Stimulated activated naive B cell treated with anti-CD40 and anti-IgM and Interleukin-4, amounts not matched to agents 10 μg/mL and 1 μg/mL and 100 μg/mL, for 72 hours (primary cell): ENCODE measurements at regions not wholly inside any gene's neighbourhood (a gene's known extent, or its start where the extent isn't known, plus 50 kb on each side); places are given as distances from the start of the nearest gene placed in this dataset.

Source experiments
- ATAC-seq, 2 donors: fragments of 150-1000 bp; cut with Tn5 transposase; replicated peaks; 2 replicates each; pipeline ENCODE4 v1.10.0; 2021; ENCODE audit warnings: moderate library complexity in 1 of 2
- DNase-seq: peaks from one replicate; pipeline ENCODE4 v3.0.0; 2021
- H3K27ac Mint-ChIP-seq: one replicate; pipeline ENCODE4 v1.8.0; 2022; ENCODE audit warnings: mild to moderate bottlenecking, mixed read lengths
- H3K27me3 Mint-ChIP-seq, 2 donors: one replicate each; pipeline ENCODE4 v1.8.0; 2022; ENCODE audit warnings: mixed read lengths in 2 of 2
- H3K36me3 Mint-ChIP-seq, 2 donors: one replicate each; pipeline ENCODE4 v1.8.0; 2022; ENCODE audit warnings: mixed read lengths in 2 of 2, mild to moderate bottlenecking in 1 of 2
- H3K4me1 Mint-ChIP-seq, 2 donors: one replicate each; pipeline ENCODE4 v1.8.0; 2022; ENCODE audit warnings: mixed read lengths in 2 of 2, mild to moderate bottlenecking in 1 of 2
- H3K4me3 Mint-ChIP-seq, 2 donors: one replicate each; pipeline ENCODE4 v1.8.0; 2022; ENCODE audit warnings: mild to moderate bottlenecking in 2 of 2, mixed read lengths in 2 of 2, moderate library complexity in 1 of 2
- H3K9me3 Mint-ChIP-seq, 2 donors: one replicate each; pipeline ENCODE4 v1.8.0; 2022; ENCODE audit warnings: mixed read lengths in 2 of 2, mild to moderate bottlenecking in 1 of 2

GRCh38 chr12:42794806-42795205, 205.3 kb upstream of the PRICKLE1 start:
- Mint-ChIP-seq H3K4me3 (no peak overlapping the region), H3K27ac (no peak overlapping the region), H3K27me3 (no peaks in the 10 kb centered on the region), H3K36me3 (no peaks in the 10 kb centered on the region), H3K4me1 (no peaks in the 10 kb centered on the region), H3K9me3 (no peaks in the 10 kb centered on the region)
- no peak for DNase-seq
- no peak for ATAC-seq

GRCh38 chr12:42793166-42793565, 203.6 kb upstream of the PRICKLE1 start:
- no peak overlapping the region for H3K4me3 Mint-ChIP-seq
- H3K27me3 Mint-ChIP-seq: no peaks in the 10 kb centered on the region
- no peaks in the 10 kb centered on the region for H3K36me3 Mint-ChIP-seq
- DNase-seq (no peak), ATAC-seq (no peak)
- H3K27ac Mint-ChIP-seq: no peak overlapping the region
- H3K9me3 Mint-ChIP-seq: no peaks in the 10 kb centered on the region
- no peaks in the 10 kb centered on the region for H3K4me1 Mint-ChIP-seq

- H3K4me1 Mint-ChIP-seq: no peaks in the 10 kb centered on the region
- H3K9me3 Mint-ChIP-seq: no peaks in the 10 kb centered on the region
- ATAC-seq (no peak), DNase-seq (no peak)
- no peaks in the 10 kb centered on the region for H3K36me3 Mint-ChIP-seq
- no peak overlapping the region for H3K27ac Mint-ChIP-seq
- peaks cover 0 to 1% of the 10 kb centered on the region in 2 donors for H3K27me3 Mint-ChIP-seq
- H3K4me3 Mint-ChIP-seq: no peak overlapping the region
These were observed 202.7 kb upstream of the PRICKLE1 start for GRCh38 chr12:42792265-42792664.

- Mint-ChIP-seq H3K9me3 (no peaks in the 10 kb centered on the region), H3K27ac (no peak overlapping the region), H3K27me3 (peaks cover 0 to 4% of the 10 kb centered on the region in 2 donors), H3K4me1 (no peaks in the 10 kb centered on the region), H3K36me3 (no peaks in the 10 kb centered on the region), H3K4me3 (no peak overlapping the region)
- ATAC-seq: no peak
- DNase-seq: no peak
These were observed 201.9 kb upstream of the PRICKLE1 start for GRCh38 chr12:42791399-42791798.

- no peaks in the 10 kb centered on the region for H3K36me3 Mint-ChIP-seq
These were observed 201.2 kb upstream of the PRICKLE1 start for GRCh38 chr12:42790761-42791151.

GRCh38 chr12:42789808-42790760, 200.5 kb upstream of the PRICKLE1 start:
- Mint-ChIP-seq H3K27ac (no peak overlapping the region), H3K4me1 (no peaks in the 10 kb centered on the region), H3K4me3 (no peak overlapping the region)

More at GRCh38 chr12:42790761-42791151, 201.2 kb upstream of the PRICKLE1 start:
- Mint-ChIP-seq H3K4me3 (no peak overlapping the region), H3K27ac (no peak overlapping the region), H3K9me3 (no peaks in the 10 kb centered on the region), H3K27me3 (peaks cover 0 to 4% of the 10 kb centered on the region in 2 donors), H3K4me1 (no peaks in the 10 kb centered on the region)
- DNase-seq (no peak), ATAC-seq (no peak)

GRCh38 chr12:42786400-42787148, 197.0 kb upstream of the PRICKLE1 start:
- Mint-ChIP-seq H3K9me3 (no peaks in the 10 kb centered on the region), H3K4me1 (no peaks in the 10 kb centered on the region)
- DNase-seq: no peak

More at GRCh38 chr12:42789808-42790760, 200.5 kb upstream of the PRICKLE1 start:
- no peak for DNase-seq
- Mint-ChIP-seq H3K27me3 (peaks cover 0 to 4% of the 10 kb centered on the region in 2 donors), H3K36me3 (no peaks in the 10 kb centered on the region), H3K9me3 (no peaks in the 10 kb centered on the region)
- ATAC-seq: no peak

GRCh38 chr12:42785944-42786343, 196.4 kb upstream of the PRICKLE1 start:
- H3K9me3 Mint-ChIP-seq: no peaks in the 10 kb centered on the region
- no peak overlapping the region for H3K4me3 Mint-ChIP-seq
- peaks cover 0 to 4% of the 10 kb centered on the region in 2 donors for H3K27me3 Mint-ChIP-seq
- no peaks in the 10 kb centered on the region for H3K36me3 Mint-ChIP-seq
- ATAC-seq: no peak
- H3K27ac Mint-ChIP-seq: no peak overlapping the region
- no peaks in the 10 kb centered on the region for H3K4me1 Mint-ChIP-seq
- no peak for DNase-seq

More at GRCh38 chr12:42786400-42787148, 197.0 kb upstream of the PRICKLE1 start:
- no peak overlapping the region for H3K27ac Mint-ChIP-seq
- no peaks in the 10 kb centered on the region for H3K36me3 Mint-ChIP-seq
- ATAC-seq: no peak
- H3K27me3 Mint-ChIP-seq: peaks cover 0 to 4% of the 10 kb centered on the region in 2 donors
- H3K4me3 Mint-ChIP-seq: no peak overlapping the region

- Mint-ChIP-seq H3K27ac (no peak overlapping the region), H3K4me1 (no peaks in the 10 kb centered on the region), H3K9me3 (no peaks in the 10 kb centered on the region), H3K36me3 (no peaks in the 10 kb centered on the region), H3K4me3 (no peak overlapping the region), H3K27me3 (no peaks in the 10 kb centered on the region)
- ATAC-seq: no peak
- no peak for DNase-seq
These were observed 191.1 kb upstream of the PRICKLE1 start for GRCh38 chr12:42780671-42781070.

- Mint-ChIP-seq H3K4me3 (no peak overlapping the region), H3K27me3 (no peaks in the 10 kb centered on the region), H3K9me3 (no peaks in the 10 kb centered on the region), H3K27ac (no peak overlapping the region), H3K36me3 (no peaks in the 10 kb centered on the region), H3K4me1 (no peaks in the 10 kb centered on the region)
- DNase-seq: no peak
- ATAC-seq: no peak
These were observed 189.8 kb upstream of the PRICKLE1 start for GRCh38 chr12:42779186-42779859.

GRCh38 chr12:42776396-42776795, 186.8 kb upstream of the PRICKLE1 start:
- H3K36me3 Mint-ChIP-seq: no peaks in the 10 kb centered on the region
- peaks cover 0 to 6% of the 10 kb centered on the region in 2 donors for H3K9me3 Mint-ChIP-seq
- H3K27ac Mint-ChIP-seq: no peak overlapping the region
- H3K4me3 Mint-ChIP-seq: no peak overlapping the region
- no peak for DNase-seq
- no peaks in the 10 kb centered on the region for H3K27me3 Mint-ChIP-seq
- no peaks in the 10 kb centered on the region for H3K4me1 Mint-ChIP-seq
- ATAC-seq: no peak

- Mint-ChIP-seq H3K4me1 (no peaks in the 10 kb centered on the region), H3K4me3 (no peak overlapping the region), H3K36me3 (no peaks in the 10 kb centered on the region), H3K9me3 (peaks cover 0 to 6% of the 10 kb centered on the region in 2 donors), H3K27me3 (no peaks in the 10 kb centered on the region), H3K27ac (no peak overlapping the region)
- DNase-seq: no peak
- no peak for ATAC-seq
These were observed 184.7 kb upstream of the PRICKLE1 start for GRCh38 chr12:42774238-42774637.

GRCh38 chr12:42770261-42770660, 180.7 kb upstream of the PRICKLE1 start:
- DNase-seq: no peak
- H3K27ac Mint-ChIP-seq: no peak overlapping the region
- no peaks in the 10 kb centered on the region for H3K27me3 Mint-ChIP-seq
- no peak for ATAC-seq
- no peaks in the 10 kb centered on the region for H3K36me3 Mint-ChIP-seq
- H3K4me3 Mint-ChIP-seq: no peak overlapping the region
- no peaks in the 10 kb centered on the region for H3K4me1 Mint-ChIP-seq
- H3K9me3 Mint-ChIP-seq: peaks cover 0 to 6% of the 10 kb centered on the region in 2 donors

- no peaks in the 10 kb centered on the region for H3K27me3 Mint-ChIP-seq
- H3K36me3 Mint-ChIP-seq: no peaks in the 10 kb centered on the region
- H3K9me3 Mint-ChIP-seq: peaks cover 0 to 6% of the 10 kb centered on the region in 2 donors
- H3K4me1 Mint-ChIP-seq: no peaks in the 10 kb centered on the region
- no peak for ATAC-seq
- H3K27ac Mint-ChIP-seq: no peak overlapping the region
- H3K4me3 Mint-ChIP-seq: no peak overlapping the region
- no peak for DNase-seq
These were observed 179.9 kb upstream of the PRICKLE1 start for GRCh38 chr12:42769455-42769854.
